ENCODE measurements at regions not wholly inside any gene's neighbourhood (a gene's known extent, or its start where the extent isn't known, plus 50 kb on each side); places are given as distances from the start of the nearest gene placed in this dataset.
"Not testable (repeated sequence)": the region's sequence is repeated elsewhere in the genome, so short reads cannot be mapped to it uniquely, and the experiment has no call there.

- no peak for DNase-seq
- Histone ChIP-seq H3K27ac (no peak overlapping the region), H3K4me1 (no peaks in the 10 kb centered on the region), H3K36me3 (no peaks in the 10 kb centered on the region), H3K9me3 (peaks cover 0 to 7% (median 1%) of the 10 kb centered on the region in 8 donors), H3K27me3 (replicated peaks in 1 of 7) (no peaks in the 10 kb centered on the region), H3K4me3 (no peak overlapping the region)
- 73 to 88% (median 79%) methylated on average over 3 of the region's 3 CpGs for WGBS, 5 donors
- intact Hi-C loops (cut with DNase I; ENCODE audit: low total_unique reads): no loop called here
- TF ChIP-seq CTCF (IDR thresholded peaks at IDR 0.05 in 8 of 11, conservative IDR thresholded peaks at IDR 0.05 in 3 of 11) (no peak), POLR2A (IDR thresholded peaks at IDR 0.05) (no peak), POLR2AphosphoS5 (IDR thresholded peaks at IDR 0.05) (no peak)
Observed at GRCh38 chr7:126079151-126079550, 1149.5 kb upstream of the POT1 start.

- intact Hi-C loops (cut with DNase I; ENCODE audit: low total_unique reads): no loop called here
- H3K27me3 ChIP-seq (replicated peaks in 1 of 7): no peaks in the 10 kb centered on the region
- H3K36me3 ChIP-seq: no peaks in the 10 kb centered on the region
- H3K27ac ChIP-seq: no peak overlapping the region
- DNase-seq: no peak
- H3K9me3 ChIP-seq: peaks cover 0 to 15% (median 7%) of the 10 kb centered on the region in 8 donors
- H3K4me1 ChIP-seq: no peaks in the 10 kb centered on the region
- TF ChIP-seq POLR2A (IDR thresholded peaks at IDR 0.05) (no peak), CTCF (IDR thresholded peaks at IDR 0.05 in 8 of 11, conservative IDR thresholded peaks at IDR 0.05 in 3 of 11) (no peak), POLR2AphosphoS5 (IDR thresholded peaks at IDR 0.05) (no peak)
- no peak overlapping the region for H3K4me3 ChIP-seq
- 71 to 81% (median 74%) methylated on average over 4 of the region's 4 CpGs for WGBS, 5 donors
Observed at GRCh38 chr7:126065766-126066165, 1136.1 kb upstream of the POT1 start.

- Histone ChIP-seq H3K4me3 (no peak overlapping the region), H3K27ac (no peak overlapping the region), H3K27me3 (replicated peaks in 1 of 7) (no peaks in the 10 kb centered on the region), H3K4me1 (no peaks in the 10 kb centered on the region), H3K36me3 (no peaks in the 10 kb centered on the region), H3K9me3 (peaks cover 0 to 44% (median 23%) of the 10 kb centered on the region in 8 donors)
- intact Hi-C loops (cut with DNase I; ENCODE audit: low total_unique reads): no loop called here
- TF ChIP-seq POLR2A (IDR thresholded peaks at IDR 0.05): no peak
- TF ChIP-seq POLR2AphosphoS5 (IDR thresholded peaks at IDR 0.05): no peak
- no peak for TF ChIP-seq CTCF (IDR thresholded peaks at IDR 0.05 in 8 of 11, conservative IDR thresholded peaks at IDR 0.05 in 3 of 11)
- DNase-seq: no peak
Observed at GRCh38 chr7:126057979-126058378, 1128.4 kb upstream of the POT1 start.

- 91 to 100% (median 93%) methylated on average over 4 of the region's 4 CpGs for WGBS, 5 donors
- H3K27me3 ChIP-seq (replicated peaks in 1 of 7); H3K4me1 ChIP-seq; H3K36me3 ChIP-seq; H3K27ac ChIP-seq; H3K4me3 ChIP-seq; intact Hi-C loops (cut with DNase I; ENCODE audit: low total_unique reads); DNase-seq: not testable (repeated sequence)
- H3K9me3 ChIP-seq: peaks cover 0 to 34% (median 17%) of the 10 kb centered on the region in 8 donors
Observed at GRCh38 chr7:126056613-126057012, 1127.0 kb upstream of the POT1 start.

- 79 to 89% (median 89%) methylated on average over 1 of the region's 1 CpG for WGBS, 5 donors
- Histone ChIP-seq H3K27ac (no peak overlapping the region), H3K27me3 (replicated peaks in 1 of 7) (no peaks in the 10 kb centered on the region), H3K4me1 (no peaks in the 10 kb centered on the region), H3K9me3 (peaks cover 0 to 17% (median under 1%) of the 10 kb centered on the region in 8 donors), H3K36me3 (no peaks in the 10 kb centered on the region), H3K4me3 (no peak overlapping the region)
- TF ChIP-seq POLR2A (IDR thresholded peaks at IDR 0.05) (no peak), CTCF (IDR thresholded peaks at IDR 0.05 in 8 of 11, conservative IDR thresholded peaks at IDR 0.05 in 3 of 11) (no peak), POLR2AphosphoS5 (IDR thresholded peaks at IDR 0.05) (no peak)
- intact Hi-C loops (cut with DNase I; ENCODE audit: low total_unique reads): no loop called here
- no peak for DNase-seq
Observed at GRCh38 chr7:126052229-126052628, 1122.6 kb upstream of the POT1 start.

Data from spleen (tissue), 11 donors.